Stimulated activated CD4-positive, alpha-beta T cell treated with anti-CD3 and anti-CD28 coated beads, Interleukin-4, amount 100 ng/mL, for 48 hours (primary cell): ENCODE measurements at regions not wholly inside any gene's neighbourhood (a gene's known extent, or its start where the extent isn't known, plus 50 kb on each side); places are given as distances from the start of the nearest gene placed in this dataset.
"Not testable (repeated sequence)": the region's sequence is repeated elsewhere in the genome, so short reads cannot be mapped to it uniquely, and the experiment has no call there.

Source experiments
- DNase-seq, 2 donors: peaks; one replicate each; pipeline ENCODE4 v3.0.0-alpha.2; 2020; ENCODE audit warnings: low read depth in 2 of 2

GRCh38 chr6:28802417-28803336, 121.1 kb downstream of the TRIM27 start:
- no peak for DNase-seq

DNA sequence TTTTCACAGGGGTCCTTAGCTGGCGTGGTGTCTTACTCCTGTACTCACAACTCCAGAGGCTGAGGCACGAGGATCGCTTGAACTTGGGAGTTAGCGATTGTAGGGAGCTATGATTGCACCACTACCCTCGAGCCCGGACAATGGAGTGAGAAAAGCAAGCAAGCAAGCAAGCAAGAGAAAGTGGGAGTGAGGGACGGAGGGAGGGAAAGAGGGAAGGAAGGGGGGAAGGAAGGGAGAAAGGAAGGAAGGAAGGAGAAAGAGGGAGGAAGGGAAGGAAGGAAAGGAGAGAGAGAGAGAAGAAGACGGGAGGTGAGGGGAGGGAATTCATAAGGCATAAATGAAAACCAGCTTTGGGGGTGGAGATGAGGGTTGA, 120.5 kb downstream of the TRIM27 start:
- DNase-seq = no peak

- DNase-seq = peak in 1 of 2 donors; percentile 47
These were observed 116.0 kb downstream of the TRIM27 start for GRCh38 chr6:28807682-28808280.

- no peak for DNase-seq
These were observed 115.4 kb downstream of the TRIM27 start for GRCh38 chr6:28808383-28808782.

GRCh38 chr6:28809947-28810658, 113.7 kb downstream of the TRIM27 start:
- no peak for DNase-seq

DNA sequence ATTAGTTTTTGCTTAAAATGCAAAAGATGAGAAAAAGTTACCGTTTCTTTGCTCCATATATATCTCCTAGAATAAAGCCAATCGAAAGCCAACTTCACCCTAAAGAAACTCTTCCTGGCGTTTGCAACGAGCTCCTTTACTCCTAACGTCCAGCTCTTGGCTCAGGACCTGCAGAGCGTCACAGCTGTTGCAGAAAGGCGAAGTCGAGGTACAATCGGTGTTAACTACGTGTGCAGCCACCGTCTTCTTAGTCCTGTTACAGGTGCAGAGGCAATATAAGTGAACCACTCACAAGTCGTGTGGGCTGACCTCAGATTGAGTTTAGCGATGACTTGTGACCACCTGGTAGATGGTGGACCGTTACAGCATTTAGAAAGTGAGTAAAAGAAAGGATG, 113.1 kb downstream of the TRIM27 start:
- no peak for DNase-seq

DNA sequence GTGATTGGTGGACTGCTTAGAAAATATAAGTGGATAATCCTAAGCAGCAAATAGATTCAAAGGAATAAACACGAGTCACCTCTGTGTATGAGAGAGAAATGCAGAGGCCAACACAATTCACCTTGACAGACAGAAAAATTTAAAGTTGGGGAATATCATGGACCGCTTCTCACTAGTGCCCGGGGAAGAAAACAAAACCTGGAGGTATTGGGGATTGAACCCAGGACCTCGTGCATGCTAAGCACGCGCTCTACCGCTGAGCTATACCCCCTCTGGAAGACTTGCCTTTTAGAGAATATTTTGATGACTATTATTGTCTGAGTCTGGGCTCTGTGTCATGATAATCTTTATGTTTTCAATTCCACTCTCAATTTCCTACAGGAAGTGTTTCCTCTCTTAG, 111.9 kb downstream of the TRIM27 start:
- no peak for DNase-seq

- no peak for DNase-seq
These were observed 110.8 kb downstream of the TRIM27 start for GRCh38 chr6:28812778-28813569.

GRCh38 chr6:28814032-28814976, 109.5 kb downstream of the TRIM27 start:
- no peak for DNase-seq

GRCh38 chr6:28816339-28816908, 107.4 kb downstream of the TRIM27 start:
- DNase-seq = no peak

- peak in 1 of 2 donors; percentile 38 for DNase-seq
These were observed 106.6 kb downstream of the TRIM27 start for GRCh38 chr6:28816909-28817807.

DNA sequence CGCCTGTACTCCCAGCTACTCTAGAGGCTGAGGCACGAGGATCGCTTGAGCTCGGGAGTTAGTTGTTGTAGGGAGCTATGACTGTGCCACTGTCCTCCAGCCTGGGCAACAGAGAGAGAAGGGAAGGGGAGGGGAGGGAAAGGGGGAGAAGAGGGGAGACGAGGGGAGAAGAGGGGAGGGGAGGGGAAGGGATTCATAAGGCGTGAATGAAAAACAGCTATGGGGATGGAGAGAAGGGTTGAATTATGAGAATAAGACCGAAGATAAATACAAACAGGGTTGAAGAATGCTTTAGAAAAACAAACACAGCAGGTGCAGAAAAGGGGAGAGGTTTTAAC, 106.0 kb downstream of the TRIM27 start:
- DNase-seq = no peak

- no peak for DNase-seq
These were observed 98.7 kb downstream of the TRIM27 start for GRCh38 chr6:28824793-28825731.

GRCh38 chr6:28825732-28826293, 98.0 kb downstream of the TRIM27 start:
- no peak for DNase-seq

DNA sequence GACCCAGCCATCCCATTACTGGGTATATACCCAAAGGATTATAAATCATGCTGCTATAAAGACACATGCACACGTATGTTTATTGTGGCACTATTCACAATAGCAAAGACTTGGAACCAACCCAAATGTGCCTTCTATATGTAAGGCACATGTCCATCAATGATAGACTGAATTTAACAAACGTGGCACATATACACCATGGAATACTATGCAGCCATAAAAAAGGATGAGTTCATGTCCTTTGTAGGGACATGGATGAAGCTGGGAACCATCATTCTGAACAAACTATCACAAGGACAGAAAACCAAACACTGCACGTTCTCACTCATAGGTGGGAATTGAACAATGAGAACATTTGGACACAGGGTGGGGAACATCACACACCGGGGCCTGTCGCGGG, 92.1 kb downstream of the TRIM27 start:
- DNase-seq = not testable (repeated sequence)

DNA sequence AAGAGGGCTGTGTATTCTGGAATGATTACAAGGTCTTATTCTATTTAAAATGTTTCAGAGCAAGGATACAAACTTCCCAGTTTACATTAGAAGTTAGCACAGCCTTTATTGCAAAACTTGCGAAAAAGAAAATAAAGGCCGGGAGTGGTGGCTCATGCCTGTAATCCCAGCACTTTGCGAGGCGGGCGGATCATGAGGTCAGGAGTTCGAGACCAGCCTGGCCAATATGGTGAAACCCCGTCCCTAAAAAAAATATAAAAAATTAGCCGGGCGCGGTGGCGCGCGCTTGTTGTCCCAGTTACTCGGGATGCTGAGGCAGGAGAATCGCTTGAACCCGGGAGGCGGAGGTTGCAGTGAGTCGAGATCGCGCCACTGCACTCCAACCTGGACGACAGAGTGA, 87.1 kb downstream of the TRIM27 start:
- DNase-seq = not testable (repeated sequence)

DNA sequence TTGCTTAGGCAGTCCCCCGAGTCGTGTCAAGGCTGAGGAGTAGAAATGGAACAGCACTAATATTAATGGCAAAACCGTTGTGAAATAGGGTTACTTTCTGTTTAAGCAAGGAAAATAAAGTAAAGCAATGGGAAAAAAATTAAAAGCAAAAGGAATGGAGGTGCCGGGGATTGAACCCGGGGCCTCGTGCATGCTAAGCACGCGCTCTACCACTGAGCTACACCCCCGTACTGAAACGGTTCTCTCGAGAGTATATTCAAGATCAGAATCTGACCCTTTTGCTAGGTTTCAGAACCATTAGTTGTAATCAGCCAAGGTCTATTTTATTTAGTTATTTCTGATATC, 85.5 kb downstream of the TRIM27 start:
- DNase-seq = peak; percentile 51 to 53
